ENCODE measurements at regions not wholly inside any gene's neighbourhood (a gene's known extent, or its start where the extent isn't known, plus 50 kb on each side); places are given as distances from the start of the nearest gene placed in this dataset.

- Histone ChIP-seq H3K4me1 (peaks cover 15 to 16% of the 10 kb centered on the region in 2 donors), H3K4me3 (no peak overlapping the region), H3K27ac (no peak overlapping the region), H3K9me3 (no peaks in the 10 kb centered on the region), H3K27me3 (no peaks in the 10 kb centered on the region), H3K36me3 (no peaks in the 10 kb centered on the region)
- TF ChIP-seq POLR2A (IDR thresholded peaks at IDR 0.05): no peak
- TF ChIP-seq CTCF (IDR thresholded peaks at IDR 0.05 in 4 of 5, conservative IDR thresholded peaks at IDR 0.05 in 1 of 5): no peak
- DNase-seq: no peak
- intact Hi-C loops (cut with DNase I; ENCODE audit: low total_unique reads) (no loop called here), in situ Hi-C loops (cut with MboI; ENCODE audit: low sequenced_read_pairs in 4 of 4) (loop anchor here in 1 of 4 donors (25.0 kb wide), 1 partner anchor 605 kb away; no protein-coding TSS in a partner anchor)
- peak in 1 of 2 donors; percentile 51 for ATAC-seq
Observed at GRCh38 chr12:46942579-46942978, 116.8 kb upstream of the SLC38A4 start.

- Histone ChIP-seq H3K36me3 (no peaks in the 10 kb centered on the region), H3K4me3 (no peak overlapping the region), H3K27ac (no peak overlapping the region), H3K27me3 (no peaks in the 10 kb centered on the region), H3K9me3 (no peaks in the 10 kb centered on the region), H3K4me1 (peaks cover 15 to 16% of the 10 kb centered on the region in 2 donors)
- intact Hi-C loops (cut with DNase I; ENCODE audit: low total_unique reads) (no loop called here), in situ Hi-C loops (cut with MboI; ENCODE audit: low sequenced_read_pairs in 4 of 4) (loop anchor here in 1 of 4 donors (25.0 kb wide), 1 partner anchor 607 kb away; no protein-coding TSS in a partner anchor)
- ATAC-seq (peak; percentile 80 to 86), DNase-seq (peak in 1 of 2 donors; percentile 37)
- TF ChIP-seq CTCF (IDR thresholded peaks at IDR 0.05 in 4 of 5, conservative IDR thresholded peaks at IDR 0.05 in 1 of 5) (peak in 2 of 5 experiments; percentile 15 to 19), POLR2A (IDR thresholded peaks at IDR 0.05) (no peak)
Observed at GRCh38 chr12:46944088-46944487, 118.3 kb upstream of the SLC38A4 start.

- no peak for ATAC-seq
- in situ Hi-C loops (cut with MboI; ENCODE audit: low sequenced_read_pairs in 4 of 4) (loop anchor here in 1 of 4 donors (25.0 kb wide), 1 partner anchor 607 kb away; no protein-coding TSS in a partner anchor), intact Hi-C loops (cut with DNase I; ENCODE audit: low total_unique reads) (no loop called here)
- DNase-seq: no peak
- no peak for TF ChIP-seq POLR2A (IDR thresholded peaks at IDR 0.05)
- no peak for TF ChIP-seq CTCF (IDR thresholded peaks at IDR 0.05 in 4 of 5, conservative IDR thresholded peaks at IDR 0.05 in 1 of 5)
- Histone ChIP-seq H3K9me3 (no peaks in the 10 kb centered on the region), H3K27me3 (no peaks in the 10 kb centered on the region), H3K4me1 (peaks cover 15 to 16% of the 10 kb centered on the region in 2 donors), H3K4me3 (no peak overlapping the region), H3K36me3 (no peaks in the 10 kb centered on the region), H3K27ac (no peak overlapping the region)
Observed at GRCh38 chr12:46944771-46945170, 119.0 kb upstream of the SLC38A4 start.

GRCh38 chr12:46945591-46945990 is 119.8 kb upstream of the SLC38A4 start:
- TF ChIP-seq POLR2A (IDR thresholded peaks at IDR 0.05): no peak
- TF ChIP-seq CTCF (IDR thresholded peaks at IDR 0.05 in 4 of 5, conservative IDR thresholded peaks at IDR 0.05 in 1 of 5): no peak
- no peak for ATAC-seq
- Histone ChIP-seq H3K4me3 (no peak overlapping the region), H3K27me3 (no peaks in the 10 kb centered on the region), H3K27ac (no peak overlapping the region), H3K36me3 (no peaks in the 10 kb centered on the region), H3K9me3 (no peaks in the 10 kb centered on the region), H3K4me1 (peaks cover 15 to 16% of the 10 kb centered on the region in 2 donors)
- intact Hi-C loops (cut with DNase I; ENCODE audit: low total_unique reads): no loop called here
- in situ Hi-C loops (cut with MboI; ENCODE audit: low sequenced_read_pairs in 4 of 4): loop anchor here in 1 of 4 donors (25.0 kb wide), 1 partner anchor 608 kb away; no protein-coding TSS in a partner anchor
- DNase-seq: no peak

GRCh38 chr12:46946137-46946536 is 120.3 kb upstream of the SLC38A4 start:
- TF ChIP-seq CTCF (IDR thresholded peaks at IDR 0.05 in 4 of 5, conservative IDR thresholded peaks at IDR 0.05 in 1 of 5) (no peak), POLR2A (IDR thresholded peaks at IDR 0.05) (no peak)
- in situ Hi-C loops (cut with MboI; ENCODE audit: low sequenced_read_pairs in 4 of 4): loop anchor here in 1 of 4 donors (25.0 kb wide), 1 partner anchor 609 kb away; no protein-coding TSS in a partner anchor
- no peak for ATAC-seq
- H3K27ac ChIP-seq: no peak overlapping the region
- H3K4me1 ChIP-seq: peaks cover 15 to 16% of the 10 kb centered on the region in 2 donors
- no peak overlapping the region for H3K4me3 ChIP-seq
- H3K27me3 ChIP-seq: no peaks in the 10 kb centered on the region
- H3K36me3 ChIP-seq: no peaks in the 10 kb centered on the region
- DNase-seq: no peak
- intact Hi-C loops (cut with DNase I; ENCODE audit: low total_unique reads): no loop called here
- no peaks in the 10 kb centered on the region for H3K9me3 ChIP-seq
